GM23338 (cell line): ENCODE measurements at regions not wholly inside any gene's neighbourhood (a gene's known extent, or its start where the extent isn't known, plus 50 kb on each side); places are given as distances from the start of the nearest gene placed in this dataset.

Experiments
- ETS1 ChIP-seq: IDR thresholded peaks from 2 replicates; pipeline ENCODE4 v1.6.1; 2016; ENCODE audit warnings: antibody characterized with exemption
- EZH2 ChIP-seq: fragments of 200-600 bp; sonication (generic); IDR thresholded peaks from one replicate; pipeline ENCODE4 v1.8.0; 2017; ENCODE audit warnings: antibody characterized with exemption, mild to moderate bottlenecking, low read depth; ENCODE audit not compliant: unreplicated experiment
- EZH2phosphoT487 ChIP-seq: fragments of 200-600 bp; sonication (generic); IDR thresholded peaks from one replicate; pipeline ENCODE4 v1.8.1; 2018; ENCODE audit warnings: antibody characterized with exemption; ENCODE audit not compliant: unreplicated experiment
- STAT1 ChIP-seq: IDR thresholded peaks from one replicate; pipeline ENCODE4 v1.6.1; 2016; ENCODE audit warnings: antibody characterized with exemption; ENCODE audit not compliant: unreplicated experiment
- ZNF331 ChIP-seq: fragments of 250-450 bp; sonication (Bioruptor Pico); IDR thresholded peaks from 2 replicates; pipeline ENCODE4 v1.5.0; 2020; ENCODE audit warnings: low read depth, mild to moderate bottlenecking, moderate library complexity
- TF ChIP-seq, protein P1 (sequence below): fragments of 250-450 bp; sonication (Bioruptor Pico); IDR thresholded peaks from 2 replicates; pipeline ENCODE4 v1.5.0; 2020; ENCODE audit warnings: mild to moderate bottlenecking, moderate library complexity
- TF ChIP-seq, protein P2 (sequence below), 2 experiments: fragments of 200-600 bp in 1 of 2; sonication (generic) in 1 of 2; conservative IDR thresholded peaks; 2 replicates each; pipeline versions ENCODE4 v1.5.1 to v1.6.1; 2016 to 2017; ENCODE audit warnings: antibody characterized with exemption in 2 of 2, low read depth in 2 of 2, mild to moderate bottlenecking in 2 of 2, moderate library complexity in 1 of 2

DNA sequence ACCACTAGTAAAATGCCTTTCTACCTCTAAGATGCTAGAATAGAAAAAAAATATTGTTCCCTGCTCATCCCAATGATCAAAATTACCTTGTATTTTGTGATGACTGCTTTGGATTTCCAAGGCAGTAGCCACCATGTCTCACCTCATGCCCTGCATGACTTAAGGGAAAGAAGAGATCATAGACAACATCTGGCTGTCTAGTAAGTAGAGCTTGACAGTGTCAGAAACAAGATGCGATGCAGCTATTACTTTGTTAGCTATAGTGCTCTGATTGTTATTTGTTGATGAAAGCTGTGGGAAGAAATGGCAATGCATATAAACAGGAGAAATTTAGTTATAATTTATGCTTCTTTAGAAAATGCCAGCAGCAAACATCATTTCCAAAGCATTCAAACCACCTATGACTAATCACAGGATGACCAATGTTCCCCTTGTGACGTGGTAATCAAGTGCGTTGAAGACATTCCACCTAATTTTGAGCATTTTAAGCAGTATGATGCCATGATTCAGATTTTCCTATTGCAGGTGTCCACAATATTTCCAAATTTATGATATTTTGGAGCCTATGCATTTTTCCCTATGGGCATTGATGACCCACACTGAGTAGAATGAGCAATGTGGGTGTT lies 308.3 kb downstream of the KCNRG start (continued):
- TF ChIP-seq, protein P1, sequence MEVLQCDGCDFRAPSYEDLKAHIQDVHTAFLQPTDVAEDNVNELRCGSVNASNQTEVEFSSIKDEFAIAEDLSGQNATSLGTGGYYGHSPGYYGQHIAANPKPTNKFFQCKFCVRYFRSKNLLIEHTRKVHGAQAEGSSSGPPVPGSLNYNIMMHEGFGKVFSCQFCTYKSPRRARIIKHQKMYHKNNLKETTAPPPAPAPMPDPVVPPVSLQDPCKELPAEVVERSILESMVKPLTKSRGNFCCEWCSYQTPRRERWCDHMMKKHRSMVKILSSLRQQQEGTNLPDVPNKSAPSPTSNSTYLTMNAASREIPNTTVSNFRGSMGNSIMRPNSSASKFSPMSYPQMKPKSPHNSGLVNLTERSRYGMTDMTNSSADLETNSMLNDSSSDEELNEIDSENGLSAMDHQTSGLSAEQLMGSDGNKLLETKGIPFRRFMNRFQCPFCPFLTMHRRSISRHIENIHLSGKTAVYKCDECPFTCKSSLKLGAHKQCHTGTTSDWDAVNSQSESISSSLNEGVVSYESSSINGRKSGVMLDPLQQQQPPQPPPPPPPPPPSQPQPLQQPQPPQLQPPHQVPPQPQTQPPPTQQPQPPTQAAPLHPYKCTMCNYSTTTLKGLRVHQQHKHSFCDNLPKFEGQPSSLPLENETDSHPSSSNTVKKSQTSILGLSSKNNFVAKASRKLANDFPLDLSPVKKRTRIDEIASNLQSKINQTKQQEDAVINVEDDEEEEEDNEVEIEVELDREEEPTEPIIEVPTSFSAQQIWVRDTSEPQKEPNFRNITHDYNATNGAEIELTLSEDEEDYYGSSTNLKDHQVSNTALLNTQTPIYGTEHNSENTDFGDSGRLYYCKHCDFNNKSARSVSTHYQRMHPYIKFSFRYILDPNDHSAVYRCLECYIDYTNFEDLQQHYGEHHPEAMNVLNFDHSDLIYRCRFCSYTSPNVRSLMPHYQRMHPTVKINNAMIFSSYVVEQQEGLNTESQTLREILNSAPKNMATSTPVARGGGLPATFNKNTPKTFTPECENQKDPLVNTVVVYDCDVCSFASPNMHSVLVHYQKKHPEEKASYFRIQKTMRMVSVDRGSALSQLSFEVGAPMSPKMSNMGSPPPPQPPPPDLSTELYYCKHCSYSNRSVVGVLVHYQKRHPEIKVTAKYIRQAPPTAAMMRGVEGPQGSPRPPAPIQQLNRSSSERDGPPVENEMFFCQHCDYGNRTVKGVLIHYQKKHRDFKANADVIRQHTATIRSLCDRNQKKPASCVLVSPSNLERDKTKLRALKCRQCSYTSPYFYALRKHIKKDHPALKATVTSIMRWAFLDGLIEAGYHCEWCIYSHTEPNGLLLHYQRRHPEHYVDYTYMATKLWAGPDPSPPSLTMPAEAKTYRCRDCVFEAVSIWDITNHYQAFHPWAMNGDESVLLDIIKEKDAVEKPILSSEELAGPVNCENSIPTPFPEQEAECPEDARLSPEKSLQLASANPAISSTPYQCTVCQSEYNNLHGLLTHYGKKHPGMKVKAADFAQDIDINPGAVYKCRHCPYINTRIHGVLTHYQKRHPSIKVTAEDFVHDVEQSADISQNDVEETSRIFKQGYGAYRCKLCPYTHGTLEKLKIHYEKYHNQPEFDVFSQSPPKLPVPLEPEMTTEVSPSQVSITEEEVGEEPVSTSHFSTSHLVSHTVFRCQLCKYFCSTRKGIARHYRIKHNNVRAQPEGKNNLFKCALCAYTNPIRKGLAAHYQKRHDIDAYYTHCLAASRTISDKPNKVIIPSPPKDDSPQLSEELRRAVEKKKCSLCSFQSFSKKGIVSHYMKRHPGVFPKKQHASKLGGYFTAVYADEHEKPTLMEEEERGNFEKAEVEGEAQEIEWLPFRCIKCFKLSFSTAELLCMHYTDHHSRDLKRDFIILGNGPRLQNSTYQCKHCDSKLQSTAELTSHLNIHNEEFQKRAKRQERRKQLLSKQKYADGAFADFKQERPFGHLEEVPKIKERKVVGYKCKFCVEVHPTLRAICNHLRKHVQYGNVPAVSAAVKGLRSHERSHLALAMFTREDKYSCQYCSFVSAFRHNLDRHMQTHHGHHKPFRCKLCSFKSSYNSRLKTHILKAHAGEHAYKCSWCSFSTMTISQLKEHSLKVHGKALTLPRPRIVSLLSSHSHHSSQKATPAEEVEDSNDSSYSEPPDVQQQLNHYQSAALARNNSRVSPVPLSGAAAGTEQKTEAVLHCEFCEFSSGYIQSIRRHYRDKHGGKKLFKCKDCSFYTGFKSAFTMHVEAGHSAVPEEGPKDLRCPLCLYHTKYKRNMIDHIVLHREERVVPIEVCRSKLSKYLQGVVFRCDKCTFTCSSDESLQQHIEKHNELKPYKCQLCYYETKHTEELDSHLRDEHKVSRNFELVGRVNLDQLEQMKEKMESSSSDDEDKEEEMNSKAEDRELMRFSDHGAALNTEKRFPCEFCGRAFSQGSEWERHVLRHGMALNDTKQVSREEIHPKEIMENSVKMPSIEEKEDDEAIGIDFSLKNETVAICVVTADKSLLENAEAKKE: no peak
- TF ChIP-seq, protein P2, sequence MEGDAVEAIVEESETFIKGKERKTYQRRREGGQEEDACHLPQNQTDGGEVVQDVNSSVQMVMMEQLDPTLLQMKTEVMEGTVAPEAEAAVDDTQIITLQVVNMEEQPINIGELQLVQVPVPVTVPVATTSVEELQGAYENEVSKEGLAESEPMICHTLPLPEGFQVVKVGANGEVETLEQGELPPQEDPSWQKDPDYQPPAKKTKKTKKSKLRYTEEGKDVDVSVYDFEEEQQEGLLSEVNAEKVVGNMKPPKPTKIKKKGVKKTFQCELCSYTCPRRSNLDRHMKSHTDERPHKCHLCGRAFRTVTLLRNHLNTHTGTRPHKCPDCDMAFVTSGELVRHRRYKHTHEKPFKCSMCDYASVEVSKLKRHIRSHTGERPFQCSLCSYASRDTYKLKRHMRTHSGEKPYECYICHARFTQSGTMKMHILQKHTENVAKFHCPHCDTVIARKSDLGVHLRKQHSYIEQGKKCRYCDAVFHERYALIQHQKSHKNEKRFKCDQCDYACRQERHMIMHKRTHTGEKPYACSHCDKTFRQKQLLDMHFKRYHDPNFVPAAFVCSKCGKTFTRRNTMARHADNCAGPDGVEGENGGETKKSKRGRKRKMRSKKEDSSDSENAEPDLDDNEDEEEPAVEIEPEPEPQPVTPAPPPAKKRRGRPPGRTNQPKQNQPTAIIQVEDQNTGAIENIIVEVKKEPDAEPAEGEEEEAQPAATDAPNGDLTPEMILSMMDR (conservative IDR thresholded peaks at IDR 0.05; ENCODE audit: low read depth in 2 of 2): no peak
- TF ChIP-seq STAT1 (no peak), EZH2 (no peak), EZH2phosphoT487 (no peak), ZNF331 (CRISPR knock-in tag) (no peak), ETS1 (no peak)
